Peyer's patch (tissue), 4 donors: ENCODE measurements at regions not wholly inside any gene's neighbourhood (a gene's known extent, or its start where the extent isn't known, plus 50 kb on each side); places are given as distances from the start of the nearest gene placed in this dataset.

ENCODE experiments used
- POLR2A ChIP-seq, 2 donors: fragments of 450-650 bp; IDR thresholded peaks; one replicate each; pipeline ENCODE4 v1.5.1; 2017; ENCODE audit warnings: antibody characterized with exemption in 2 of 2, mild to moderate bottlenecking in 2 of 2, moderate library complexity in 2 of 2
- TF ChIP-seq, protein P1 (sequence below), 6 experiments: fragments of 450-650 bp in 4 of 6; fragments of 200-600 bp in 2 of 6; sonication (generic) in 1 of 6; IDR thresholded peaks; one replicate each; pipeline ENCODE4 v1.5.1; 2017 to 2019; ENCODE audit warnings: antibody characterized with exemption in 6 of 6, mild to moderate bottlenecking in 3 of 6, moderate library complexity in 1 of 6

DNA sequence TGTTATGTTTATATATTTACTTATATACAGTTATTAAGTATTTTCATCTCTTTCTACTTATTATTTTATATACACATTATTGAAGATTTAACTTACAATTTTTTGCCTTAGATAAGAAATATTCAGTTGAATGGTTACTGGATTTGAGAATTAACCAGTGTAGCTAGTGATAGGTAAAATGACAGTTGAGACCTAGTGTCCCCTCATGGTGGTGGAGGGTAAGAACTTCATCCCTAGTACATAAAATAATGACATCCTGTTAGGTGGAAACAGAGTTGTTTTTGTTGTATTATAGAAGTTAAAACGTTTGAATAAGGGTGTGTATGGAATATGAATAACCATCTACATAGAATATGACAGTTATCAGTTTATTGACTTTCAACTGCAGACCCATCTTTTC lies 1152.4 kb upstream of the ALCAM start:
- TF ChIP-seq, protein P1, sequence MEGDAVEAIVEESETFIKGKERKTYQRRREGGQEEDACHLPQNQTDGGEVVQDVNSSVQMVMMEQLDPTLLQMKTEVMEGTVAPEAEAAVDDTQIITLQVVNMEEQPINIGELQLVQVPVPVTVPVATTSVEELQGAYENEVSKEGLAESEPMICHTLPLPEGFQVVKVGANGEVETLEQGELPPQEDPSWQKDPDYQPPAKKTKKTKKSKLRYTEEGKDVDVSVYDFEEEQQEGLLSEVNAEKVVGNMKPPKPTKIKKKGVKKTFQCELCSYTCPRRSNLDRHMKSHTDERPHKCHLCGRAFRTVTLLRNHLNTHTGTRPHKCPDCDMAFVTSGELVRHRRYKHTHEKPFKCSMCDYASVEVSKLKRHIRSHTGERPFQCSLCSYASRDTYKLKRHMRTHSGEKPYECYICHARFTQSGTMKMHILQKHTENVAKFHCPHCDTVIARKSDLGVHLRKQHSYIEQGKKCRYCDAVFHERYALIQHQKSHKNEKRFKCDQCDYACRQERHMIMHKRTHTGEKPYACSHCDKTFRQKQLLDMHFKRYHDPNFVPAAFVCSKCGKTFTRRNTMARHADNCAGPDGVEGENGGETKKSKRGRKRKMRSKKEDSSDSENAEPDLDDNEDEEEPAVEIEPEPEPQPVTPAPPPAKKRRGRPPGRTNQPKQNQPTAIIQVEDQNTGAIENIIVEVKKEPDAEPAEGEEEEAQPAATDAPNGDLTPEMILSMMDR (IDR thresholded peaks at IDR 0.05), result no peak
- no peak for TF ChIP-seq POLR2A (IDR thresholded peaks at IDR 0.05)
